Endothelial cell of umbilical vein (primary cell): ENCODE measurements at regions not wholly inside any gene's neighbourhood (a gene's known extent, or its start where the extent isn't known, plus 50 kb on each side); places are given as distances from the start of the nearest gene placed in this dataset.

Experiments
- BruUV-seq: library from RNA; stranded (reverse); fragments of 400-500 nt; replicated peaks from 2 replicates; lab custom pipeline; 2021; lab: Mats Ljungman, UMichigan
- CTCF ChIA-PET: fragments of 300-600, 350-600 bp; sonication (Branson Sonifier 250); formaldehyde crosslinking; loops from one replicate; lab custom pipeline; 2021; ENCODE audit warnings: antibody characterized with exemption, inconsistent platforms; lab: Charles Lee
- POLR2A ChIA-PET: fragments of 300-600, 350-600 bp; sonication (Branson Sonifier 250); formaldehyde crosslinking; loops from one replicate; lab custom pipeline; 2021; ENCODE audit warnings: antibody characterized with exemption, inconsistent platforms; lab: Charles Lee
- DNase-seq: peaks from one replicate; pipeline ENCODE4 v3.0.0-alpha.2; 2011; ENCODE audit warnings: low read depth, low spot score
- FAIRE-seq: peaks from 2 replicates; lab custom pipeline; 2011; peaks lifted over from hg19 to GRCh38; lab: Jason Lieb, UNC
- H2AFZ ChIP-seq: 2 replicates; pipeline ENCODE4 v1.6.0; 2012; ENCODE audit warnings: low read depth, low read length, control low read depth, inconsistent platforms
- H3K27ac ChIP-seq: 2 replicates; pipeline ENCODE4 v1.5.1; 2011; ENCODE audit warnings: low read depth, mild to moderate bottlenecking, control low read depth, low read length, moderate library complexity; ENCODE audit not compliant: insufficient read depth
- H3K27me3 ChIP-seq, 2 experiments: 2 replicates each; pipeline versions ENCODE4 v1.6.0 to v1.6.1; 2011; ENCODE audit warnings: low read length in 2 of 2, mixed read lengths in 1 of 2; ENCODE audit not compliant: control insufficient read depth in 2 of 2, insufficient read depth in 2 of 2
- H3K36me3 ChIP-seq, 2 experiments: 2 replicates in 1 of 2; 3 replicates in 1 of 2; pipeline ENCODE4 v1.5.1; 2011; ENCODE audit warnings: low read length in 2 of 2, mild to moderate bottlenecking in 1 of 2, moderate library complexity in 1 of 2; ENCODE audit not compliant: control insufficient read depth in 2 of 2, insufficient read depth in 2 of 2; ENCODE audit errors: extremely low read depth in 1 of 2
- H3K4me1 ChIP-seq: 3 replicates; pipeline ENCODE4 v1.5.1; 2011; ENCODE audit warnings: mild to moderate bottlenecking, low read length; ENCODE audit not compliant: control insufficient read depth, insufficient read depth; ENCODE audit errors: extremely low read depth
- H3K4me2 ChIP-seq: 2 replicates; pipeline ENCODE4 v1.6.1; 2011; ENCODE audit warnings: low read length, control low read depth, mixed read lengths; ENCODE audit not compliant: insufficient read depth
- H3K4me3 ChIP-seq, 3 experiments: fragments of 200-600 bp in 1 of 3; sonication (generic), shearing (Covaris generic) in 1 of 3; replicated peaks in 1 of 3; 2 replicates each; pipeline ENCODE4 v1.5.1; 2011 to 2016; ENCODE audit warnings: control low read depth in 3 of 3, low read length in 3 of 3, mild to moderate bottlenecking in 2 of 3, inconsistent platforms in 1 of 3, low read depth in 1 of 3, moderate library complexity in 1 of 3; ENCODE audit not compliant: insufficient read depth in 1 of 3
- H3K79me2 ChIP-seq: 2 replicates; pipeline ENCODE4 v1.6.0; 2012; ENCODE audit warnings: low read length, inconsistent platforms; ENCODE audit not compliant: control insufficient read depth, insufficient read depth
- H3K9ac ChIP-seq: replicated peaks from 2 replicates; pipeline ENCODE3; 2011; ENCODE audit warnings: low read length, control low read depth; ENCODE audit not compliant: insufficient read depth; ENCODE audit errors: extremely low read depth
- H3K9me1 ChIP-seq: replicated peaks from 3 replicates; pipeline ENCODE4 v1.6.0; 2011; ENCODE audit warnings: mild to moderate bottlenecking, low read length; ENCODE audit not compliant: control insufficient read depth, insufficient read depth; ENCODE audit errors: extremely low read depth
- H3K9me3 ChIP-seq: replicated peaks from 2 replicates; pipeline ENCODE4 v1.5.1; 2012; ENCODE audit warnings: low read length, inconsistent platforms; ENCODE audit not compliant: control insufficient read depth, insufficient read depth
- H4K20me1 ChIP-seq: replicated peaks from 2 replicates; pipeline ENCODE3; 2011; ENCODE audit warnings: mild to moderate bottlenecking, low read length; ENCODE audit not compliant: control insufficient read depth, insufficient read depth; ENCODE audit errors: extremely low read depth
- CTCF ChIP-seq, 2 donors: IDR thresholded peaks; 1 replicate in 1 of 2; 2 replicates in 1 of 2; pipeline ENCODE4 v1.5.1; 2011; ENCODE audit warnings: low read length in 2 of 2, mild to moderate bottlenecking in 2 of 2, moderate library complexity in 2 of 2, control low read depth in 1 of 2, inconsistent platforms in 1 of 2, low read depth in 1 of 2; ENCODE audit not compliant: insufficient read depth in 1 of 2; ENCODE audit errors: extremely low read depth in 1 of 2
- EZH2 ChIP-seq: IDR thresholded peaks from 2 replicates; pipeline ENCODE4 v1.6.1; 2012; ENCODE audit warnings: borderline replicate concordance, low read depth, mild to moderate bottlenecking, moderate library complexity, low read length, inconsistent platforms; ENCODE audit not compliant: severe bottlenecking
- FOS ChIP-seq: IDR thresholded peaks from 2 replicates; pipeline ENCODE4 v1.6.1; 2011; ENCODE audit warnings: mild to moderate bottlenecking, low read length, moderate library complexity, borderline replicate concordance; ENCODE audit not compliant: insufficient read depth
- GATA2 ChIP-seq: IDR thresholded peaks from 2 replicates; pipeline ENCODE4 v1.7.0; 2011; ENCODE audit warnings: low read depth, mild to moderate bottlenecking, moderate library complexity, mixed read lengths, low read length; ENCODE audit not compliant: insufficient read length, insufficient read depth
- JUN ChIP-seq: IDR thresholded peaks from 2 replicates; pipeline ENCODE4 v1.6.1; 2011; ENCODE audit warnings: borderline replicate concordance, low read depth; ENCODE audit not compliant: insufficient read length, insufficient read depth
- MYC ChIP-seq: IDR thresholded peaks from one replicate; pipeline ENCODE4 v1.6.1; 2011; ENCODE audit warnings: mild to moderate bottlenecking, low read depth, low read length
- POLR2A ChIP-seq: IDR thresholded peaks from 2 replicates; pipeline ENCODE4 v1.6.1; 2012; ENCODE audit warnings: low read depth, mild to moderate bottlenecking, control low read depth, low read length
- POLR2AphosphoS5 ChIP-seq: IDR thresholded peaks from 2 replicates; pipeline ENCODE4 v1.6.1; 2012; ENCODE audit warnings: low read depth, mild to moderate bottlenecking, control low read depth, low read length, moderate library complexity; ENCODE audit not compliant: insufficient read depth
- dilution Hi-C: fragments of 300-500 bp; cut with MboI; formaldehyde crosslinking; loops from one replicate; pipeline ENCODE4 v1.15.0; 2019; ENCODE audit warnings: low sequenced_read_pairs; ENCODE audit not compliant: extremely low pct_ligation_motif_present
- intact Hi-C: fragments of 100-400 bp; cut with micrococcal nuclease; formaldehyde crosslinking; loops from one replicate; pipeline ENCODE4 v1.10.0; 2022
- TF ChIP-seq, protein P1 (sequence below): IDR thresholded peaks from 2 replicates; pipeline ENCODE4 v1.6.1; 2011; ENCODE audit not compliant: insufficient read depth, insufficient read length

GRCh38 chr12:93315385-93315906, 62.3 kb upstream of the NUDT4 start:
- H3K9me1 ChIP-seq = no peaks in the 10 kb centered on the region
- no peaks in the 10 kb centered on the region for H3K79me2 ChIP-seq
- H4K20me1 ChIP-seq = no peaks in the 10 kb centered on the region
- no peak overlapping the region for H3K27ac ChIP-seq
- POLR2A ChIA-PET = no interaction called here
- H3K27me3 ChIP-seq = no peaks in the 10 kb centered on the region
- H3K9ac ChIP-seq = no peak overlapping the region
- no peak overlapping the region for H3K4me3 ChIP-seq
- H3K4me2 ChIP-seq = no peak overlapping the region
- FAIRE-seq = no peak
- no TSS peak for BruUV-seq
- dilution Hi-C loops (no loop called here), intact Hi-C loops (no loop called here)
- H3K4me1 ChIP-seq = no peaks in the 10 kb centered on the region
- TF ChIP-seq EZH2 (no peak), GATA2 (no peak), POLR2AphosphoS5 (no peak), CTCF (IDR thresholded peaks at IDR 0.05; ENCODE audit: extremely low read depth in 1 of 2, insufficient read depth in 1 of 2, low read depth in 1 of 2, low read length in 2 of 2) (no peak), FOS (no peak), POLR2A (no peak), JUN (no peak), MYC (no peak)
- TF ChIP-seq, protein P1, sequence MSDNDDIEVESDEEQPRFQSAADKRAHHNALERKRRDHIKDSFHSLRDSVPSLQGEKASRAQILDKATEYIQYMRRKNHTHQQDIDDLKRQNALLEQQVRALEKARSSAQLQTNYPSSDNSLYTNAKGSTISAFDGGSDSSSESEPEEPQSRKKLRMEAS = no peak
- H3K36me3 ChIP-seq = no peaks in the 10 kb centered on the region
- DNase-seq = no peak
- no peaks in the 10 kb centered on the region for H3K9me3 ChIP-seq
- no peak overlapping the region for H2AFZ ChIP-seq
- CTCF ChIA-PET = no interaction called here
